ENCODE measurements at regions not wholly inside any gene's neighbourhood (a gene's known extent, or its start where the extent isn't known, plus 50 kb on each side); places are given as distances from the start of the nearest gene placed in this dataset.

- Histone ChIP-seq H3K9ac (ENCODE audit: insufficient read depth in 1 of 2, low read length in 2 of 2) (no peak overlapping the region), H3K4me1 (ENCODE audit: control insufficient read depth in 5 of 5, insufficient read depth in 5 of 5, low read length in 5 of 5) (no peaks in the 10 kb centered on the region), H3K9me3 (ENCODE audit: control insufficient read depth in 4 of 4, insufficient read depth in 3 of 4, low read length in 3 of 4) (peaks cover 0 to 4% (median 0%) of the 10 kb centered on the region in 4 donors), H3K27ac (ENCODE audit: low read depth in 1 of 2, low read length in 1 of 2) (no peak overlapping the region), H3K27me3 (ENCODE audit: control insufficient read depth in 3 of 3, insufficient read depth in 3 of 3, low read length in 2 of 3) (peaks cover 0 to 4% (median 0%) of the 10 kb centered on the region in 3 donors), H3K4me3 (no peak overlapping the region), H3K36me3 (ENCODE audit: control insufficient read depth in 4 of 4, insufficient read depth in 4 of 4, low read length in 4 of 4) (no peaks in the 10 kb centered on the region)
- no peak for DNase-seq
- no peak for TF ChIP-seq CTCF (IDR thresholded peaks at IDR 0.05; ENCODE audit: control extremely low read depth, extremely low read depth)
- ATAC-seq (ENCODE audit: insufficient read depth, low FRiP score): no peak
- 77 to 78% methylated on average over 5 of the region's 5 CpGs for WGBS, 2 donors
Measured at GRCh38 chr11:119943298-119943655, 194.6 kb downstream of the TRIM29 start.

- peaks cover 0 to 4% (median 0%) of the 10 kb centered on the region in 3 donors for H3K27me3 ChIP-seq (ENCODE audit: control insufficient read depth in 3 of 3, insufficient read depth in 3 of 3, low read length in 2 of 3)
- peaks cover 0 to 4% (median 0%) of the 10 kb centered on the region in 4 donors for H3K9me3 ChIP-seq (ENCODE audit: control insufficient read depth in 4 of 4, insufficient read depth in 3 of 4, low read length in 3 of 4)
- no peak overlapping the region for H3K9ac ChIP-seq (ENCODE audit: insufficient read depth in 1 of 2, low read length in 2 of 2)
- peak; percentile 7 to 34 (median 27) for DNase-seq
- no peak for TF ChIP-seq CTCF (IDR thresholded peaks at IDR 0.05; ENCODE audit: control extremely low read depth, extremely low read depth)
- no peak overlapping the region for H3K4me3 ChIP-seq
- no peaks in the 10 kb centered on the region for H3K36me3 ChIP-seq (ENCODE audit: control insufficient read depth in 4 of 4, insufficient read depth in 4 of 4, low read length in 4 of 4)
- ATAC-seq (ENCODE audit: insufficient read depth, low FRiP score): no peak
- 77 to 87% methylated on average over 7 of the region's 7 CpGs for WGBS, 2 donors
- H3K4me1 ChIP-seq (ENCODE audit: control insufficient read depth in 5 of 5, insufficient read depth in 5 of 5, low read length in 5 of 5): no peaks in the 10 kb centered on the region
- H3K27ac ChIP-seq (ENCODE audit: low read depth in 1 of 2, low read length in 1 of 2): no peak overlapping the region
Measured at GRCh38 chr11:119942583-119943297, 195.2 kb downstream of the TRIM29 start.

GRCh38 chr11:119941636-119942411, 196.1 kb downstream of the TRIM29 start:
- 60 to 68% methylated on average over 16 of the region's 16 CpGs for WGBS, 2 donors

More at GRCh38 chr11:119941636-119942411, 196.1 kb downstream of the TRIM29 start:
- Histone ChIP-seq H3K27me3 (ENCODE audit: control insufficient read depth in 3 of 3, insufficient read depth in 3 of 3, low read length in 2 of 3) (peaks cover 0 to 4% (median 0%) of the 10 kb centered on the region in 3 donors), H3K27ac (ENCODE audit: low read depth in 1 of 2, low read length in 1 of 2) (no peak overlapping the region), H3K4me3 (no peak overlapping the region), H3K9me3 (ENCODE audit: control insufficient read depth in 4 of 4, insufficient read depth in 3 of 4, low read length in 3 of 4) (peaks cover 0 to 2% (median 0%) of the 10 kb centered on the region in 4 donors), H3K9ac (ENCODE audit: insufficient read depth in 1 of 2, low read length in 2 of 2) (no peak overlapping the region), H3K36me3 (ENCODE audit: control insufficient read depth in 4 of 4, insufficient read depth in 4 of 4, low read length in 4 of 4) (no peaks in the 10 kb centered on the region), H3K4me1 (ENCODE audit: control insufficient read depth in 5 of 5, insufficient read depth in 5 of 5, low read length in 5 of 5) (no peaks in the 10 kb centered on the region)
- ATAC-seq (ENCODE audit: insufficient read depth, low FRiP score): no peak
- no peak for TF ChIP-seq CTCF (IDR thresholded peaks at IDR 0.05; ENCODE audit: control extremely low read depth, extremely low read depth)
- peak in 1 of 3 donors; percentile 22 for DNase-seq

All from lung (tissue), 11 donors.